K562 (cell line): ENCODE measurements at regions not wholly inside any gene's neighbourhood (a gene's known extent, or its start where the extent isn't known, plus 50 kb on each side); places are given as distances from the start of the nearest gene placed in this dataset.

ENCODE experiments used
- ATAC-seq: fragments of 200-7000 bp; cut with Tn5 transposase; 3 replicates; pipeline ENCODE4 v1.9.1; 2020; ENCODE audit warnings: moderate library complexity
- BruUV-seq: library from RNA; stranded (reverse); fragments of 400-500 nt; replicated peaks from 2 replicates; lab custom pipeline; 2021; lab: Mats Ljungman, UMichigan
- CTCF ChIA-PET: fragments of 300-600 bp; formaldehyde crosslinking; extraction: SDS; loops from one replicate; lab custom pipeline; 2021; ENCODE audit warnings: low intra/inter-chr PET ratio; lab: Yijun Ruan, JAX
- POLR2A ChIA-PET: fragments of 300-600, 350-650 bp; sonication (Branson Sonifier 250); formaldehyde crosslinking; extraction: SDS; loops from one replicate; lab custom pipeline; 2021; ENCODE audit warnings: antibody characterized with exemption, inconsistent platforms; lab: Yijun Ruan, JAX
- DNase-seq, 4 experiments: peaks; one replicate each; pipeline versions ENCODE4 v3.0.0 to v3.0.0-alpha.2; 2011 to 2018; ENCODE audit warnings: low spot score in 3 of 4, mixed read lengths in 3 of 4; ENCODE audit errors: extremely low read depth in 1 of 4
- FAIRE-seq: peaks from 2 replicates; lab custom pipeline; 2011; peaks lifted over from hg19 to GRCh38; lab: Jason Lieb, UNC
- H2AFZ ChIP-seq: 2 replicates; pipeline ENCODE4 v1.6.0; 2011; ENCODE audit warnings: low read depth, low read length, control low read depth, inconsistent platforms
- H3K27ac ChIP-seq: fragments of 200-600 bp; 3 replicates; pipeline ENCODE4 v1.8.0; 2011; ENCODE audit warnings: low read depth, mild to moderate bottlenecking, control low read depth, inconsistent platforms, low read length, moderate library complexity, mixed read lengths; ENCODE audit errors: extremely low read depth
- H3K27me3 ChIP-seq, 2 experiments: fragments of 300-600 bp in 1 of 2; 2 replicates in 1 of 2; 3 replicates in 1 of 2; pipeline versions ENCODE4 v1.6.0 to v1.8.0; 2011; ENCODE audit warnings: inconsistent platforms in 2 of 2, low read length in 2 of 2, mild to moderate bottlenecking in 1 of 2, mixed read lengths in 1 of 2, moderate library complexity in 1 of 2; ENCODE audit not compliant: control insufficient read depth in 2 of 2, insufficient read depth in 2 of 2
- H3K36me3 ChIP-seq: fragments of 300-600 bp; 3 replicates; pipeline ENCODE4 v1.8.0; 2011; ENCODE audit warnings: mild to moderate bottlenecking, low read length, inconsistent platforms; ENCODE audit not compliant: control insufficient read depth, insufficient read depth
- H3K4me1 ChIP-seq, 2 experiments: fragments of 200-600 bp in 1 of 2; replicated peaks in 1 of 2; 2 replicates in 1 of 2; 3 replicates in 1 of 2; pipeline versions ENCODE4 v1.5.1 to v1.8.0; 2011; ENCODE audit warnings: inconsistent platforms in 2 of 2, low read length in 2 of 2, mild to moderate bottlenecking in 1 of 2, mixed read lengths in 1 of 2, moderate library complexity in 1 of 2; ENCODE audit not compliant: control insufficient read depth in 2 of 2, insufficient read depth in 2 of 2
- H3K4me2 ChIP-seq: 2 replicates; pipeline ENCODE4 v1.6.1; 2011; ENCODE audit warnings: low read length, control low read depth, inconsistent platforms, mixed read lengths; ENCODE audit not compliant: insufficient read depth
- H3K4me3 ChIP-seq: fragments of 200-600 bp; sonication (generic), shearing (Covaris generic); 2 replicates; pipeline ENCODE4 v1.5.1; 2016; ENCODE audit warnings: control low read depth, inconsistent platforms
- H3K79me2 ChIP-seq: fragments of 200-600 bp; 3 replicates; pipeline ENCODE4 v1.8.0; 2011; ENCODE audit warnings: low read length, inconsistent platforms; ENCODE audit not compliant: control insufficient read depth, insufficient read depth
- H3K9ac ChIP-seq, 2 experiments: 2 replicates each; pipeline versions ENCODE4 v1.6.0 to v1.6.1; 2011; ENCODE audit warnings: low read depth in 2 of 2, low read length in 2 of 2, control low read depth in 1 of 2, inconsistent platforms in 1 of 2, mild to moderate bottlenecking in 1 of 2, mixed read lengths in 1 of 2; ENCODE audit not compliant: insufficient read depth in 1 of 2
- H3K9me1 ChIP-seq: one replicate; pipeline ENCODE4 v1.6.0; 2011; ENCODE audit warnings: inconsistent platforms, mild to moderate bottlenecking, low read length, moderate library complexity; ENCODE audit not compliant: control insufficient read depth, insufficient read depth
- H3K9me3 ChIP-seq: replicated peaks from 2 replicates; pipeline ENCODE4 v1.5.1; 2011; ENCODE audit warnings: low read depth, low read length, inconsistent platforms; ENCODE audit not compliant: control insufficient read depth, insufficient read depth
- H4K20me1 ChIP-seq: replicated peaks from 2 replicates; pipeline ENCODE4 v1.6.1; 2011; ENCODE audit warnings: low read length, inconsistent platforms, mixed read lengths; ENCODE audit not compliant: control insufficient read depth, insufficient read depth
- ARHGAP35 ChIP-seq: fragments of 450-650 bp; IDR thresholded peaks from 2 replicates; pipeline ENCODE4 v1.6.1; 2018; ENCODE audit not compliant: partially characterized antibody
- ESRRB ChIP-seq: fragments of 250-450 bp; sonication (Bioruptor Pico); IDR thresholded peaks from 2 replicates; pipeline ENCODE4 v1.5.0; 2020; ENCODE audit warnings: mild to moderate bottlenecking, moderate library complexity, borderline replicate concordance
- FOXA3 ChIP-seq, 2 experiments: fragments of 450-650 bp in 1 of 2; sonication (generic) in 1 of 2; formaldehyde crosslinking; IDR thresholded peaks in 1 of 2; conservative IDR thresholded peaks in 1 of 2; 2 replicates each; pipeline versions ENCODE4 v1.4.0 to v1.8.0; 2020 to 2022; ENCODE audit warnings: mild to moderate bottlenecking in 2 of 2, missing genetic modification reagents in 1 of 2
- NR0B1 ChIP-seq: fragments of 450-650 bp; IDR thresholded peaks from one replicate; pipeline ENCODE4 v1.6.1; 2018; ENCODE audit warnings: mild to moderate bottlenecking, moderate library complexity; ENCODE audit not compliant: partially characterized antibody
- PRDM10 ChIP-seq: fragments of 450-650 bp; IDR thresholded peaks from 2 replicates; pipeline ENCODE4 v1.6.1; 2018; ENCODE audit not compliant: partially characterized antibody
- SAFB ChIP-seq: fragments of 200-400 bp; formaldehyde crosslinking; IDR thresholded peaks from 2 replicates; pipeline ENCODE4 v1.6.1; 2017; ENCODE audit warnings: low read depth, low read length, borderline replicate concordance
- ZNF79 ChIP-seq: fragments of 250-450 bp; sonication (Bioruptor Pico); IDR thresholded peaks from 2 replicates; pipeline ENCODE4 v1.4.0; 2020; ENCODE audit warnings: low read depth, mild to moderate bottlenecking, moderate library complexity
- WGBS: fragments of 100-300 bp; shearing (Covaris generic); methylation state at CpG from one replicate; pipeline ENCODE4 v1.1.6; 2016; ENCODE audit warnings: low coverage, mixed read lengths; ENCODE audit not compliant: insufficient coverage; ENCODE audit errors: missing lambda C conversion rate; 5-methylcytosine and 5-hydroxymethylcytosine counted together
- in situ Hi-C: fragments of 300-500 bp; cut with MboI; formaldehyde crosslinking; loops from 4 replicates; pipeline ENCODE4 v1.15.0; 2018; ENCODE audit warnings: inconsistent platforms, mixed read lengths
- intact Hi-C: fragments of 100-400 bp; cut with micrococcal nuclease; formaldehyde crosslinking; loops from 2 replicates; pipeline ENCODE4 v1.14.2; 2022

GRCh38 chr9:87359958-87360601 is 137.6 kb upstream of the DAPK1 start:
- no peak overlapping the region for H3K9ac ChIP-seq
- no peak overlapping the region for H3K4me3 ChIP-seq
- no peaks in the 10 kb centered on the region for H3K4me1 ChIP-seq
- no peaks in the 10 kb centered on the region for H3K9me1 ChIP-seq
- no peak overlapping the region for H3K4me2 ChIP-seq
- H3K27ac ChIP-seq, result no peak overlapping the region
- in situ Hi-C loops, result no loop called here
- H4K20me1 ChIP-seq, result no peaks in the 10 kb centered on the region
- no peaks in the 10 kb centered on the region; the same call in 1 of the 2 replicates for H3K9me3 ChIP-seq
- FAIRE-seq (no peak), DNase-seq (no peak), ATAC-seq (no peak)
- no peak for TF ChIP-seq FOXA3 (CRISPR knock-in tag; conservative IDR thresholded peaks at IDR 0.05 in 1 of 2, IDR thresholded peaks at IDR 0.05 in 1 of 2)
- TF ChIP-seq SAFB, result no peak
- no peak for TF ChIP-seq NR0B1
- TF ChIP-seq PRDM10, result no peak
- TF ChIP-seq ARHGAP35, result no peak
- no peak for TF ChIP-seq ZNF79 (CRISPR knock-in tag)
- no peak for TF ChIP-seq ESRRB (CRISPR knock-in tag)
- WGBS, result 0% methylated on average over 2 of the region's 3 CpGs
- BruUV-seq, result no TSS peak
- no peak overlapping the region for H2AFZ ChIP-seq
- POLR2A ChIA-PET, result no interaction called here
- H3K27me3 ChIP-seq, result no peaks in the 10 kb centered on the region
- no peaks in the 10 kb centered on the region for H3K79me2 ChIP-seq
- intact Hi-C loops, result no loop called here
- CTCF ChIA-PET, result no interaction called here
- H3K36me3 ChIP-seq, result no peaks in the 10 kb centered on the region
